ENCODE measurements at regions not wholly inside any gene's neighbourhood (a gene's known extent, or its start where the extent isn't known, plus 50 kb on each side); places are given as distances from the start of the nearest gene placed in this dataset.
"Not testable (repeated sequence)": the region's sequence is repeated elsewhere in the genome, so short reads cannot be mapped to it uniquely, and the experiment has no call there.

DNA sequence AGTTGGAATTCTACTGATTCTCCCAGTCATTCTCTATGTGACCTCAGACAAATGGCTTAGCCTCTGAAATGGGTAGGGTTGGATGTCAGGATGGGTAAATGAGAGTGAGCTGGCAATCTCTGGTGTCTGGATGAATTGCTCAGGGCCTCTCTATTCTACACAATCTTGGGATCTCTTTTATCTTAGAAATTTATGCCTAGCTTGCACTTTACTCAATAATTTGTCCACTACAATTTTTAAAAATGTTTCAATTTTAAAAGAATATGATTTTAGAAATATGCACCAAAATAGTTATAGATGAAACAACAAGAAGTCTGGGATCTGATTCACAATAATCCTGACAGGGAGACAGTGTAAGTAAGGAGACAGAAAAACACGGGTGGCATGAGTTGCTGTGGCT, 134.1 kb downstream of the KLRB1 start:
- intact Hi-C loops (cut with DNase I); H3K4me1 ChIP-seq; H3K9me3 ChIP-seq; H3K36me3 ChIP-seq; DNase-seq; ATAC-seq; H3K27me3 ChIP-seq (ENCODE audit: low read depth); H3K4me3 ChIP-seq; H3K27ac ChIP-seq: not testable (repeated sequence)

DNA sequence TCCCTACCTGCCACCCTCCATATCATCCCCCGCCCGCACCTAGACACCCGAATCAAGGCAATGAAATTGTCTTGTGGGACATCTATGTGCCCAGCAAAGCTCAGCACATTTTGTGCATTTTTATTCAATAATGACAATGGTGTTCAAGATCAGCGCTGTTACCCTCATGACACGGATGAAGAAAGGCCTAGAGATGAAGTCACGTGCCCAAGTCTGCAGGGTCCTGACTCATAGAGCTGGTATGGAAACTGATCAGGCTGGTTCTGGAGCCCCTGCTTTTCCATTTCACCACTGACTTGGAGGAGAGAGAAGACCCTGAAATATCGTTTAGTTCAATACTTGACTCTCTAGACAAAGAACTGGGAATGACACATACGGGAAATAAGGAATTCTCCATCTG, 136.2 kb downstream of the KLRB1 start:
- DNase-seq; ATAC-seq; H3K27me3 ChIP-seq (ENCODE audit: low read depth); H3K36me3 ChIP-seq; H3K4me3 ChIP-seq; intact Hi-C loops (cut with DNase I); H3K27ac ChIP-seq; H3K9me3 ChIP-seq; H3K4me1 ChIP-seq: not testable (repeated sequence)

- intact Hi-C loops (cut with DNase I); ATAC-seq; H3K4me3 ChIP-seq; H3K4me1 ChIP-seq; H3K36me3 ChIP-seq; H3K27ac ChIP-seq; H3K27me3 ChIP-seq (ENCODE audit: low read depth); H3K9me3 ChIP-seq; DNase-seq: not testable (repeated sequence)
These were observed 137.3 kb downstream of the KLRB1 start for GRCh38 chr12:9470367-9470766.

DNA sequence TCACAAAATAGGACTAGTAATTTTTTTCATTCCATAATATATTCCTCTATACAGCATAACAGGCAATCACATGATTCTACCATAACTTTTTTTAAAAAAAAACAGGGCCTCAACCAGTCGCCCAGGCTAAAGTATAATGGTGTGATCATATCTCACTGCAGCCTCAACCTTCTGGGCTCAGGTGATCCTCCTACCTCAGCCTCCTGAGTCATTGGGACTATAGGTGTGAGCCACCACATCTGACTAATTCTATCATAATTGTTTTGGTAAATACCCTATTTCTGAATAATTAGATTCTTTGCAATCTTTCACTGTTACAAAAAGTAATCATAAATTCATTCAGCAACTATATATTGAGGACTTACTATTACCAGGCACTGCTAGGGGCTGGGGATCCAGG, 137.8 kb downstream of the KLRB1 start:
- H3K4me1 ChIP-seq; ATAC-seq; H3K36me3 ChIP-seq; H3K27ac ChIP-seq; H3K27me3 ChIP-seq (ENCODE audit: low read depth); DNase-seq; H3K4me3 ChIP-seq; H3K9me3 ChIP-seq; intact Hi-C loops (cut with DNase I): not testable (repeated sequence)

GRCh38 chr12:9469463-9469862, 138.3 kb downstream of the KLRB1 start:
- H3K27ac ChIP-seq; H3K36me3 ChIP-seq; ATAC-seq; H3K4me3 ChIP-seq; H3K4me1 ChIP-seq; DNase-seq; H3K9me3 ChIP-seq; intact Hi-C loops (cut with DNase I); H3K27me3 ChIP-seq (ENCODE audit: low read depth): not testable (repeated sequence)

- H3K36me3 ChIP-seq; intact Hi-C loops (cut with DNase I); H3K27ac ChIP-seq; H3K4me1 ChIP-seq; H3K9me3 ChIP-seq; H3K4me3 ChIP-seq; H3K27me3 ChIP-seq (ENCODE audit: low read depth): not testable (repeated sequence)
- TF ChIP-seq CTCF (IDR thresholded peaks at IDR 0.05): peak; percentile 53
- ATAC-seq (peak in 1 of 2 donors; percentile 46), DNase-seq (peak; percentile 57)
These were observed 138.7 kb downstream of the KLRB1 start for GRCh38 chr12:9468998-9469397.

- intact Hi-C loops (cut with DNase I): not testable (repeated sequence)
These were observed 139.6 kb downstream of the KLRB1 start for GRCh38 chr12:9468144-9468543.

GRCh38 chr12:9464408-9464807, 143.3 kb downstream of the KLRB1 start:
- no peak overlapping the region for H3K27ac ChIP-seq
- H3K36me3 ChIP-seq: no peaks in the 10 kb centered on the region
- no peak for TF ChIP-seq CTCF (IDR thresholded peaks at IDR 0.05)
- no peak for ATAC-seq
- intact Hi-C loops (cut with DNase I): no loop called here
- no peak overlapping the region for H3K4me3 ChIP-seq
- no peaks in the 10 kb centered on the region for H3K27me3 ChIP-seq (ENCODE audit: low read depth)
- no peak for DNase-seq
- no peaks in the 10 kb centered on the region for H3K4me1 ChIP-seq
- no peaks in the 10 kb centered on the region for H3K9me3 ChIP-seq

More at GRCh38 chr12:9468144-9468543, 139.6 kb downstream of the KLRB1 start:
- ATAC-seq; H3K4me1 ChIP-seq; H3K36me3 ChIP-seq; H3K4me3 ChIP-seq; H3K27ac ChIP-seq; H3K27me3 ChIP-seq (ENCODE audit: low read depth); DNase-seq; H3K9me3 ChIP-seq: not testable (repeated sequence)

DNA sequence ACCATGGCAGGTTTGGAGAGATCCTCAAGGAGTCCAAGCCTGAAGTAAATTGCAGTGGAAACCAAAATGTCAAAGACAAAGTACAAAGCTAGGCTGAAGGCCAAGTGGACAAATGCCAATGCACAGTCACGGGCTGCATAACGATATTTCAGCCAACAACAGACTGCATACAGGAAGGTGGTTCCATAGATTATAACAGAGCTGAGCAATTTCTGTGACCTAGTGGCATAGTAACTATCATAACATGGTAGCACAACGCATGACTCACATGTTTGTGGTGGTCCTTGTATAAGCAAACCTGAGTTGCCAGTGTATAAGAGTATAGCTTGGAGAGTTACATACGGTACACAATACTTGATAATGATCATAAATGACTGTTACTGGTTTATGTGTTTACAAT, 152.2 kb downstream of the KLRB1 start:
- H3K36me3 ChIP-seq; DNase-seq; ATAC-seq; H3K9me3 ChIP-seq; H3K27ac ChIP-seq; H3K27me3 ChIP-seq (ENCODE audit: low read depth); H3K4me3 ChIP-seq; H3K4me1 ChIP-seq; intact Hi-C loops (cut with DNase I): not testable (repeated sequence)

- intact Hi-C loops (cut with DNase I); ATAC-seq; H3K4me1 ChIP-seq; H3K9me3 ChIP-seq; H3K36me3 ChIP-seq; H3K27me3 ChIP-seq (ENCODE audit: low read depth); DNase-seq; H3K27ac ChIP-seq; H3K4me3 ChIP-seq: not testable (repeated sequence)
These were observed 153.7 kb downstream of the KLRB1 start for GRCh38 chr12:9454021-9454420.

DNA sequence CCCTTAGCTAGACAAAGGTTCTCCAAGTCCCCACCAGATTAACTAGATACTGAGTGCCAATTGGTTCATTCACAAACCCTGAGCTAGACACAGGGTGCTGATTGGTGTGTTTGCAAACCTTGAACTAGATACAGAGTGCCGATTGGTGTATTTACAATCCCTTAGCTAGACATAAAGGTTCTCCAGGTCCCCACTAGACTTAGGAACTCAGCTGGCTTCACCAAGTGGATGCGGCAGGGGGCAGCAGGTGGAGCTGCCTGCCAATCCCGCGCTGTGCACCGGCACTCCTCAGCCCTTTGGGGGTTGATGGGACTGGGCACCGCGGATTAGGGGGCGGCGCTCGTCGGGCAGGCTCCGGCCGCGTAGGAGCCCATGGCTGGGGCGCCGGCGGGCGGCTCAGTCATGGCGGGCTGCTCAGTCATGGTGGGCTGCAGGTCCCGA, 157.6 kb downstream of the KLRB1 start:
- H3K27me3 ChIP-seq (ENCODE audit: low read depth); DNase-seq; H3K27ac ChIP-seq; intact Hi-C loops (cut with DNase I); H3K9me3 ChIP-seq; ATAC-seq; H3K4me1 ChIP-seq; H3K4me3 ChIP-seq; H3K36me3 ChIP-seq: not testable (repeated sequence)

DNA sequence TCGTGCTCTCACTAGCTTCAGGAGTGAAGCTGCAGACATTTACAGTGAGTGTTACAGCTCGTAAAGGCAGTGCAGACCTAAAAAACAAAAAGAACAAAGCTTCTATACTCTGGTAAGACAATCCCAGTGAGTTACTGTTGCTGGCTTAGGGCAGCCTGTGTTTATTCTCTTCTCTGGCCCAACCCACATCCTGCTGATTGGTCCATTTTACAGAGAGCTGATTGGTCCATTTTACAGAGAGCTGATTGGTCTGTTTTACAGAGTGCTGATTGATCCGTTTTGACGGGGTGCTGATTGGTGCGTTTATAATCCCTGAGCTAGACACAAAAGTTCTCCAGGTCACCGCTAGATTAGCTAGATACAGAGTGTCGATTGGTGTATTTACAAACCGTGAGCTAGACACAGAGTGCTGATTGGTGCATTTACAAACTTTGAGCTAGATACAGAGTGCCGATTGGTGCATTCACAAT, 158.0 kb downstream of the KLRB1 start:
- H3K9me3 ChIP-seq; ATAC-seq; H3K27me3 ChIP-seq (ENCODE audit: low read depth); DNase-seq; H3K27ac ChIP-seq; H3K4me3 ChIP-seq; intact Hi-C loops (cut with DNase I); H3K4me1 ChIP-seq; H3K36me3 ChIP-seq: not testable (repeated sequence)

All from lower lobe of right lung (tissue), 2 donors.